ENCODE measurements at regions not wholly inside any gene's neighbourhood (a gene's known extent, or its start where the extent isn't known, plus 50 kb on each side); places are given as distances from the start of the nearest gene placed in this dataset.

DNA sequence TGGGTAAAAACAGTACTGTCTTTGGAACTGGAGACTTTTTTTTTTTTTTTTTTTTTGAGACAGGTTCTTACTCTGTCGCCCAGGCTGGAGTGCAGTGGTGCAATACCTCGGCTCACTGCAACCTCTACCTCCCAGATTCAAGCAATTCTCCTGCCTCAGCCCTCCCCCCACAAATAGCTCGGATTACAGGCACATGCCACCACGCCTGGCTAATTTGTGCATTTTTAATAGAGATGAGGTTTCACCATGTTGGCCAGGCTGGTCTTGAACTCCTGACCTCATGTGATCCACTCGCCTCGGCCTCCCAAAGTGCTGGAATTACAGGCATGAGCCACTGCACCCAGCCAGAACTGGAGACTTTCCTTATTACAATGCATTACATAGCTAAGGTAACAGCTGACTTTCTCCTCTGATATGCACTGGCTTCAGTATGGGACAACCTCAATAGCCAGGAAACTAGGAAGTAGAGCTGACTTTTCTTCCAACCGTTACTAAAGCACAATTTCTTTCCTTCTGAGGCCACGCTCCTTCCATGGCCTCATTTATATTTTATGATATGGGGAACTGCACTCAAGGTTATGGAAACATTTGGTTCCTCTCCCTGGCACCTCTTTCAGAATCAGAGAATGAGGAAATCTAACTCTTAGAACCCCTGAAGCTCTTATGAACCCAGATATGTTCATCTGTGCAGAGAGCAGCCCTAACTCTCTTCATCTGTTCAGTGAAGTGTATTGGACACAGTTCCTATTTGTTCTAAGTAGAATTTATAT lies 53.5 kb upstream of the FAM9B start:
- intact Hi-C loops (cut with DNase I) = no loop called here
- ATAC-seq (no peak), DNase-seq (ENCODE audit: missing footprints) (no peak)

DNA sequence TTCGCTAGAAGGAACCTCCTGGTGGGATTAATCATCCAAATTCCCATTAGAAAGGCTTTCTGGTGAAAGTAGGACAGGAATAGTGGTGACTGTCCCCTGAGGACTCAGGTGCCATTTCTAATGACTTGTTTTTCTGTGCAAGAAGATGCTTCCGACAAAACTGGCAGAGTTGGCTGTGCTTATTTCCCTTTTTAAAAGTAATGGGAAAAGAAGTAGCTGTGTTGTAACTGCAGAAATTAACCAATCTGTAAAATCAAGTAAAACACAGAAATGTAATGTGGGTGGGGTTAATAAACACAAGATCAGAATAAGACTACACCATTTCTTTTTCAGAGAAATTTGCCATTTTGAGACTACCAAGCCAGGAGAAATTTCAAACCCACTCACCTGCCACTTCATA lies 55.0 kb upstream of the FAM9B start:
- no peak for ATAC-seq
- intact Hi-C loops (cut with DNase I) = no loop called here
- DNase-seq (ENCODE audit: missing footprints) = no peak

DNA sequence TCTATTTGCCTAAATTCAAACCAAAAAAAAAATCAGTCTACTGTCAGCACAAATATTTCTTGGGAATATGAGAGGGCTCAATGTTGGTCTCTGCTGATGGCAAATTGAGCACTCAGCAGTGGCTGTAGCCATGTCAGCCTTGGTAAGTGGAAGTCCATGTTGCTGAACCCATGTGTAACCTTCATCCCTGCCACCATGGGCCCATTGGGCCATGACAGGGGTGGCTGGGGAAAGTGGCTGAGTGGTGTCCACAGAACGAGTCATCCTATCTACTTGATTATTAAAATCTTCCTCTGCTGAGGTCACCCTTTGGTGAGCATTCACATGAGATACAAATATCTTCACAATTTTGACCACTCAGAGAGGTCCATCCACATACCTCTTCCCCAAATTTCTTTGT lies 56.8 kb upstream of the FAM9B start:
- ATAC-seq (no peak), DNase-seq (ENCODE audit: missing footprints) (no peak)
- intact Hi-C loops (cut with DNase I) = no loop called here

DNA sequence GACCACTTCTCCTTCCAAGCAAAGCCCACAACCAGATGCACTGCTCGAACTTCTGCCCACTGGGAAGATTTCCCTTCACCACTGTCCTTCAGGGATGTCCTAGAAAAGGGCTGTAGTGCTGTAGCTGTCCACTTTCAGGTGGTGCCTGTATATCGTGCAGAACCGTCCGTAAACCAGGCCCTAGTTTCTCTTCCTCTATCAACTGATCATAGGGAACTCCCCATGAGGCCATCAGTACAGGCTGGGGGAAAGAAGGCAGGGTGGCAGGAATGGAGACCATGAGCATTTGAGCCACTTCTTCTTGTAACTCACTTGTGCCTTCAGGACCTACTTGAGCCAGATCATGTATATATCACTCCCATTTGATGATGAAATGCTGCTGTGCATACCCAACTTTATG lies 57.3 kb upstream of the FAM9B start:
- intact Hi-C loops (cut with DNase I) = no loop called here
- no peak for DNase-seq (ENCODE audit: missing footprints)
- ATAC-seq = no peak

DNA sequence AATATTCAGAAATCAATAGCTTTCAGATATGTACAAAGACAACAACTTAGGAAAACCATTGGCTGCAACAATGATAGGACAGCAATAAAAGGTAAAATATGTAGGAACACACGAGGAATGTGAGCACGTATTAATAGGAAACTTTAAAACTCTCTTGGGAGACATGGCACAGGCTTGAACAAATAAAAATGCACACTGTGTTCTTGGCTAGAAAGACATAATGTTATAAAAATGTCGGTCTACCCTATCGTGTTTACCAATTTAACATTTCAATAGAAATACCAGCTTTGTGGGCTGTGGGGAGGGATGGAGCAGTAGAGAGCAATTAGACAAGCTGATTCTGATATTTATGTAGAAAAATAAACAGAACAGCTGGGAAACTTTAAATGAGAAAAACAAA lies 69.0 kb upstream of the FAM9B start:
- intact Hi-C loops (cut with DNase I) = no loop called here
- DNase-seq (ENCODE audit: missing footprints) = no peak
- ATAC-seq = no peak

DNA sequence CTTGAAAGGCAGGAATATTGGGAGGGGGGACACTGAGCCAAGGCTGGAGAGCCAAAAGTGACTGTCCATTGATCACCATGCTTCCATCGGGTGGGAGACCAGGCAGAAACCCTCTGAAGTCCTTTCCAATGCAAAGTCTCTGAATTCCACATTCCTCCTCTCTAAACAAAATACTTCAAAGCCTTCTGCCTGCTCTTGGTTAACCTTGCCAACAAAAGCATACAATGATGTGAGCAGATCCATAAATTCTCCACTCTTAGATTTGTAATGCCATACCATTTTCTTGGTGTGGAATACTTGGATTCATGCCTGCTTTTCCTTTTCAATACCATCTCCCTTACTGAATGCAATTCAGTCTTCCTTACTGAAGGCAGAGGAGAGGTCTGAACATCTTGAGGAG lies 74.1 kb upstream of the FAM9B start:
- ATAC-seq (no peak), DNase-seq (ENCODE audit: missing footprints) (no peak)
- intact Hi-C loops (cut with DNase I) = no loop called here

DNA sequence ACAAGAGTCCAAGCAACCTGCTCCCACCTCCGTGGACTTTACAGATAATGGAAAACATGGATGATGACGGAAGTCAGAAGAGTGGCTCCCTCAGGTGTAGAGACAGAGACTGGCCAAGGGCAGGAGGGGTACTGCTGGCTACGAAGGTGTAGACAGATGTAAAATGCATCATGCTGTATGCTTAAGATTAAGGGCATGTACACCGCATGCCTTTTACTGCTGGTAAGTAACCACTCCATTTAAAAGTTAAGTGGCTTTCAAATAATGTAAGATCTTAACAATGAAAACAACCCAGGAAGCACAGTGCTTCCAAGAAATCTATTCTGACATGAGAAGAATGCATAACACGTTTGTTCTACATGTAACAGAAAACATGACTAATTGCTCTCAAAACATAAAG lies 76.9 kb upstream of the FAM9B start:
- intact Hi-C loops (cut with DNase I) = no loop called here
- DNase-seq (ENCODE audit: missing footprints) (no peak), ATAC-seq (no peak)

DNA sequence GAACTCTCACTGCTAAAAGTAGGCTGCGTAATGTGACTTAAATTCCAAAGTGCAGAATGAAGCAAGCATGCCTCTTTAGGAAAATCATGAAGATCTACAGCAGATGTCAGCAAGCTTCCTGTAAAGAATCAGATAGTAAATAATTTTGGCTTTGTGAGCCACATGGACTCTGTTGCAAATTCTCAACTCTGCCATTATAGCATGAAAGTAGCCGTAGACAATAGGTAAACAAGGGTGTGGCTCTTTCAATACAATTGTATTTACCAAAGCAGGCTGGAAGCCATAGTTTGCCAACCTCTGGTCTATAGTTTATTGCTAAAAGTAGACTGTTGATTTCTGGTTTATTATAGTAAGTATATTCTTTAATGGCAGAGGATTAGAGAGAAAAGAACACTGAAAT lies 80.3 kb upstream of the FAM9B start:
- ATAC-seq = no peak
- DNase-seq (ENCODE audit: missing footprints) = no peak
- intact Hi-C loops (cut with DNase I) = no loop called here

DNA sequence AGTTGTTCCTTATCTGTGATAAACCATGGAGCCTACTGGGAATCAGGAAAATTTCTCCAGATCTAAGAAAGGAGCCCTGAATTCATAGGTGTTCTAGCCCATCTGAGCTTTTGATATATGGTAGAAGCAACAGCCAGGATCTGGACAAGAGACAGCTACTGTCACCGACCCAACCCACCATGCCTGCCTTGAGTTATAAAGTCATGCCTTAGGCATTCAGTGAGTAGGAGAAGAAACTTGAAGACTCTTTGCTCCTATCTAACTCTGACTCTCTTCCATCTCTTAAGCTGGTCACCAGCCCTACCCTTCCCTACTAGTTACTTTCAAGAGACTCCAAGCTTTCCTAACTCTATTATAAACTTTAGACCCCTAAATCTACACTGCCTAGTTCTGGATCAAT lies 83.9 kb upstream of the FAM9B start:
- intact Hi-C loops (cut with DNase I) = no loop called here
- ATAC-seq (no peak), DNase-seq (ENCODE audit: missing footprints) (no peak)

DNA sequence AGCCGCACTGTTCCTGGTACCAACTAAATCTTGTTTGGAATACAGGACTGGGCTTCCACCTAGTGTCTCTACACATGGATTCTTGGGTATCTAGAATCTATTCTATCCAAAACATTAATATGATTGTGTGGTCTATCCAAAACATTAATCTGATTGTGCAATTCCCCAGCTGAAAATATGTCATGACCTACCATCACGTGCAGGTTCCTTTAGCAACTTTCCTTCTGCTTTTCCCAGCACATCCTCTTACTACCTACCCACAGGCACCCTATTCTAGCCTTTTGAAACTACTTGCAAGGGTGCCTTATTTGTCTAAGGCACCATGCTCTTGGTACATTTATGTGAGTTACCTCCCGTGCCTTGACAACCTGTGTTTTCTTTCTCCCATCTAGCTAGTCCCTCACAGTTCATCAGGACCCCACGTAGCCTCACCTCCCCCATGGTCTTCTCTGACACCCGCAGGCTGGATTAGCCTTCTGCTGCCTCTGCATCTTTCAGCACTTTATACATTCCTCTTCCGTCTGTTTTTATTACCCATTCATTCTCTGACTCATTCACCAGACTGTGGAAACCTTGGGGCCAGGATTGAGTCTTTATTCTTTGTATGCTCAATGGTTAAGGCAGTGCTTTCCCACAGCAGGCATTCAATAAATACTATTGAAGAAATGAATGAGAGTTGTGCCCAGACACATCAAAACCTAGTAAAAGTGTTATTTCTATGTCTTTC lies 88.8 kb upstream of the FAM9B start:
- intact Hi-C loops (cut with DNase I) = no loop called here

DNA sequence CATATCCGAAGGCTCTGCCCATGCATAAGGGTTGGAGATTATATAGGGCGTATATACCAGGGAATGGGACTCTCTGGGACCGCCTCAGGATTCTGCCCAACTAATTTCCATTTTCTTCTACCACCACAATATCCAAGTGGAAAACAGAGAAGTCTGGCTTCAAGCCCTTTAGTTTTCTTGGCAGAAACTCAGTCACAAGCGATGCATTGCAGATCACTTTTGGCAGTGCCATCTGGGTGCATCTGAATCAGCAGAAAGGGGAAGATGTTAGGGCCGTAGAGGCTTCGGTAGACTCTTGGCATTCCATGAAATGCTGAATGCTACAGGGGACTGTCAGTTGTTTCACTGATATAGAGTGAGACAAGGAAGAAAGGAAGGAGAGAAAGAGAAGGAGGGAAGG lies 94.1 kb upstream of the FAM9B start:
- no peak for DNase-seq (ENCODE audit: missing footprints)
- intact Hi-C loops (cut with DNase I) = no loop called here
- no peak for ATAC-seq

More for the DNA sequence above, 88.8 kb upstream of the FAM9B start:
- DNase-seq (ENCODE audit: missing footprints) (no peak), ATAC-seq (no peak)

DNA sequence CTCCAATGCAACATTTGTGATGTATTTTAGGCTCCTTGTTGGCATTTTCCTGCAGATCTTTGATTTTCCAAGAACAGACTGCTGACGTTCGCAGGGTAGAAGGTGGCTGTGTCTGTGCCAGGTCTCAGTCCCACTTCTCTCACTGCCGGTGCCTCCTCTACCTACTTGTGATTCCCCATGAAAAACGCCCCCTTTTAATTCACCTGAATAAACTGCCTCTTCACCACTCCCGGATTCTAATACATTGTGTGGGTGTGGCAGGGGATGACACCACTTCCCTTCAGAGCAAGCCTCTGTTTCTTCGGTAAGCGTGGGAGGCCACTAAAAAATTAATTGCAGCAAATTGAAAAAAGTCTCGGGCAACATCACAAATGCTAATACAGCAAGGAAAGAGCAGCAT lies 96.1 kb upstream of the FAM9B start:
- no peak for ATAC-seq
- no peak for DNase-seq (ENCODE audit: missing footprints)
- intact Hi-C loops (cut with DNase I) = no loop called here

DNA sequence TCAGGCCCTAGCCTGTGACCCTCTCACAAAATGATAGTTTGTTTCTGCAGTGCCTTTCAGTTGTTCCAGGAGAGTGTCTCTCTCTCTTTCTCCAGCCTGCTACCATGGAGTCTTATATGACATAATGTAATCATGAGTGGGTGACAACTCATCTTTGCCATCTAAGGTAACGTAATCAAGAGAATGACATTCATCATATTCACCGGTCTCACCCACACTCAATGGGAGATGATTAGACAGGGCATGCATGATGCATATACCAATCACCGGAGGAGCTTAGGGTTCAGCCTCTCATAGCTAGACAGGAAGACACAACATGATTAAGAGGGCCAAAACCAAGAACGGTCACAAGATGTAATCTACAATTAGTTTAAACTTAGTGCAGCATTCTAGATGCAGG lies 97.1 kb upstream of the FAM9B start:
- ATAC-seq = no peak
- no peak for DNase-seq (ENCODE audit: missing footprints)
- intact Hi-C loops (cut with DNase I) = no loop called here

DNA sequence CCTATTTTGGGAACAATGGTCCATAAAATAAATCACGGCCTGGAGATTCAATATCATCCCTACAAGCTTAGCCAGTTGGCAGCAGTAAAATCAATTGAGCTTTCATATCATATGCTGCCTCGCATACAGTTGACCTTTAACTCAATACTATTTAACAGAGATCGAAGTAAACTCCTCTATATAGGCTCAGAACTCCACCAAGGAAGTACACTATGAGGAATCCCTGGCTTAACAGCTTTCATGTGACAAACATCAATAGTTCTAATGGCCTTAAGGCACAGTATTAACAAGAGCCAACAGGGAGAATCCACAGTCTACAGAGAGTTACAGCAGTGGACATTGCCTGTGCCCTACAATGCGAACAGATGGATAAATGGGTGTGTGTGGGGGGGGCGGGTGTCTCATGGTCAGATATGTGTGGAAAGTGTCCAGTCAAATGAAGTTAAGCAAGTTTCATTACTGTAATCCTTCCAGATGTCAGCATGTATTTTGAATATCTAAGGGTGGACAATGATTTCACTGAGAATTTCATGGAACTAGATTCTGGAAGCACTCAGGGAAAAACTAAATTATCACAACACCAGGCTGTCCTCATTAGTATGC lies 98.2 kb upstream of the FAM9B start:
- DNase-seq (ENCODE audit: missing footprints) (no peak), ATAC-seq (no peak)
- intact Hi-C loops (cut with DNase I) = no loop called here

DNA sequence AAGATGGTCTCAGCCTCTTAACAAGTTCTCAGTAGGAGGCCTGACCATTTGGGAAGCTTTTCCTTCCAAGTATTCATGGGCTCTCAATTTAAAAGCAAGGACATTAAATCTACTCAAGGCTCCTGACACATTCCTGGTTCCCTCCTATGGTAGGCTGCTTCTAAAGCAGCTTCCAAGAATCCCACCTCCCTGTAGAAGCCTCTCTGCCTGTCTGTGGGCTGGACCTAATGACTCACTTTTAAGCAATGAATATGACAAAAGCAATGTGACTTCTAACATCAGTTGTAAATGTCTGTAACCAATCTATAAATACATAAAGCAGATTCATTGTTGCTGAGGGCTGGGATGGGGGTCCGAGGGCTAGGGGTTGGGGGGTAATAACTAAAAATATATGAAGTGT lies 99.5 kb upstream of the FAM9B start:
- no peak for DNase-seq (ENCODE audit: missing footprints)
- ATAC-seq = no peak
- intact Hi-C loops (cut with DNase I) = no loop called here

DNA sequence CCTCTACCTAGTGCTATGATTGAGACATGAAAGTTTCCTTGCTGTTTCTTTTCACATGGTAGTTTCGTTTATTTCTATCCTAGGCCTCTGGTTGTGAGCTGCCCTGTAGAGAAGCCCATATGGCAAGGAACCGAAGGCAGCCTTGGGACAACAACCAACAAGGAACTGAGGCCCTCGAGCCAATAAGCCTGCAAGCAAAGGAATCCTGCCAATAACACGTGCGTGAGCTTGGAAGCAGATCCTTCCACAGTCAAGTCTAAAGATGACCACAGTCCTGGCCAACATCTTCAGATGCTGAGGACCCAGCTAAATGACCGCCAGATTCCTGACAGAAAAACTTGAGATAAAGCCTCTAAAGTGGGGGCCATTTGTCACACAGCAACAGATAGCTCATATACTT lies 100.4 kb upstream of the FAM9B start:
- DNase-seq (ENCODE audit: missing footprints) = no peak
- ATAC-seq = no peak

DNA sequence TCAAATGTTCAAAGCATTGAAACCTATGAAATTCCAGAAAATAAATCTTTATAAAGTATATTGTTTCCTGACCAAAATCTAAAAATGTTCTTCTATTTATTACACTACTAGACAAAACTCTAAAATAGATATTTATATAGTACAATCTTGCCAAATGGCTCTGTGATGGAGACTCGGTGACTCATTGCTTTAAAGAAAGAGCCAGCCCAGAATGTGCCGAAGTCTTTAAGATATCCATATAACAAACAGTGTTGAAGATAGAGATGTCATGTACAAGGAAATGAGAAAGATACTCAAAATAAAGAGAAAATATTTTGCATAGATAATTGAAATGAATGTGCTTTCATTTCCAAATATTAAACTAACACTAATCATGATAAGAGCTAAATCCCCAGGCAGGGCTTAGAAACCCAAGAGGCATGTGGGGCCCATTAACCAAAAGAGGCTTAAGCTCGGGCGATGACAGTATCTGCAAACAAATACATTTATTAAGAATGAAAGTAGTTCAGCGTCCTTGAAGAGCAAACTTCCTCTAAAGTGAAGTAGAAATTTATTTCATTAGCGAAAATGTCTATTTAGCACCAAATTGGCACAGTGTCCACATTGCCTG lies 102.1 kb upstream of the FAM9B start:
- intact Hi-C loops (cut with DNase I) = no loop called here
- ATAC-seq (no peak), DNase-seq (ENCODE audit: missing footprints) (no peak)

More for the DNA sequence above, 100.4 kb upstream of the FAM9B start:
- intact Hi-C loops (cut with DNase I) = no loop called here

DNA sequence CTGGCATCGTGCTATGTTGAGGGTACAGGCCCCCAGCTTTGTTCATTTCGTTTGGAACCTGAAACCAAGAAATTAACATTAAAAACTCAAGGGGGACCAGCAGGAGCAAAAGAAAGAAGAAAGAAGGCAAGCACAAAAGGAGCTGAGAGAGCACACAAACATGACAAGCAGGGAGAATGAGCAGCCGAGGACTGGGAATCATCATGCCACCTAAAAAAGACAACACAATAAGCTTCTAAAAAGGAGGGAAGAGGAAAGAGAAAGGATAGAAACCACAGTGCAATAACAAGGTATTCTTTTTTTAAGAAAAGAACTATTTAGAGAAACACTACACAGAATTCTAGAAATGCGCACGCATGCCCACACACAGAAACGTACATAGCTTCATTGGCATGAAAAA lies 103.2 kb upstream of the FAM9B start:
- no peak for DNase-seq (ENCODE audit: missing footprints)
- ATAC-seq = no peak
- intact Hi-C loops (cut with DNase I) = no loop called here

DNA sequence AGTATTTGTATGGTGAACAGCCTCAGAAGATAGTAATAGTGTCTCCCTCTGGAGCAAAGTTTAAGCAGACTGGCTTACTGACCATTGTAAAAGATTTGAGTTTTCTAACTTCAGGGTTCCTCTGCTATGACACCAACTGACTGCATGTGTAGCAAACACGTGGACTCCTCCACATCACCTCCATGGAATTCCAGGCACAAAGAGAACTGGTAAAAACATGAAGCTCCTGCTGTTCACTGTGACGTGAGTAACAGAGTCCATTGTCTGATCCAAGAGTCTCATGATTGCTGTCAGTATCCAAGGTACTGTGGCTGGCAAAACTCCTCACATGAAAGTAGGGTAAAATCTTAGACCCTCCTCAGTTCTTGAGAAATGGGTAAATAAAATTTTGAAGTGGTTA lies 107.6 kb upstream of the FAM9B start:
- DNase-seq (ENCODE audit: missing footprints) (no peak), ATAC-seq (no peak)
- intact Hi-C loops (cut with DNase I) = no loop called here

DNA sequence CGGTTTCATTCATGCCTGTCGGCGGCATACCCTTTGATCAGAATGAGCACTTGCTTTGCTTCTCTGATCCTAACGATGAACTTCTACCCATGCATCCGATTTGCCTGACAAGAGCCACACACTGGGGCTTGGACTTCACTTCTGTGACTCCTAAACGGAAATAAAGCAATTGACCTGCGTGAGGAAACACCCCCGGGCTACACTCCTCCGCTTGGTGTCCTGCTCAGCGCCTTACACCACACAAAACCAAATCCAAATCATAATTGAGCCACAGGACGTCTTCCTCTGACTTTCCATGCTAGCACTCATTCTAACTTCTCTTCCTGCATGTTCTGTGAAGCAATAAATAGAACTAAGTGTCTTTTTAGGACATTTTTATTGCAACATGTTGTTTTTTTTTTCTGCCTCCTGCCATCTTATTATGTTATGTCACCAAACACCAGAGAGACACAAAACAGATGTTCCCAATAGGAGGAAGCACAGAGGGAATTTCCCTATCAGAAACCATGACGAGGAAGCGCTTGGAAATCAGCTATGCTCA lies 110.8 kb upstream of the FAM9B start:
- DNase-seq (ENCODE audit: missing footprints) (no peak), ATAC-seq (no peak)
- intact Hi-C loops (cut with DNase I) = no loop called here
